Activated T-cell treated with anti-CD3 and anti-CD28 coated beads for 24 hours (primary cell): ENCODE measurements at regions not wholly inside any gene's neighbourhood (a gene's known extent, or its start where the extent isn't known, plus 50 kb on each side); places are given as distances from the start of the nearest gene placed in this dataset.

Experiments
- DNase-seq: peaks from one replicate; pipeline ENCODE4 v3.0.0-alpha.2; 2020; ENCODE audit warnings: low read depth

- no peak for DNase-seq
Observed at GRCh38 chr18:37935086-37935485, 369.5 kb upstream of the CELF4 start.

DNA sequence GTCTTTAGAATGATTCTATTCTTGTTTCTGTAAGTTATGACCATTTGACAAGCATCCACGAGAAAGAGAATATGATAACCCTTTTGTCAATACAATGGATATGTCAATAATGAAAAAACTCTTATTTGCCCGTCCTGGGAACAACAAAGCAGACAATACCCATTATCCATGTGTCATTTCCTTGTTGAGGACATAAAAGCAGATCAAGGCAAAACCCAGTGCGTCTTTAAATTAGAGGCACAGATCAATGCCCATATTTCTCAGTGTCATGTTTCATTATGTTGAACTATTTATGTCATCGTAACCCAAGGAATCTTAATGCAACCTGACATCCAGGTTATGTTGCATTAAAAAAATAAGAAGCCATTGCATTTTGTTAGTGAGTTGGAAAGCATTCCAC lies 365.0 kb upstream of the CELF4 start:
- DNase-seq, result no peak

GRCh38 chr18:37922162-37922561 lies 356.6 kb upstream of the CELF4 start:
- DNase-seq, result no peak

DNA sequence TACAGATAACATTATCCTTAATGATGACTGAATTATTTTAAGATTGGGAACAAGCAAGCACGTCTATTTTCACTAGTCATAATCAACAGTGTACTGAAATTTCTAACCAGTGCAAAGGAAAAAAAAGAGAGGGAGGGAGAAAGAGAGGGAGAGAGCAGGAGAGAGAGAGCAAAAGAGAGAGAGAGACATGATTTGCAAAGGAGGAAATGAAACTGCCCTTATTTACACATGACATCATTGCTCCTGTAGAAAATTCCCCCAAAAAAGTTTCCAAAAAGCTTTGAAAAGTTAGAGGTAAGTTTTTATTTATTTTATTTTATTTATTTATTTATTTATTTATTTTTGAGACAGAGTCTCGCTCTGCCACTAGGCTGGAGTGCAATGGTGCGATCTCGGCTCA lies 355.3 kb upstream of the CELF4 start:
- no peak for DNase-seq

DNA sequence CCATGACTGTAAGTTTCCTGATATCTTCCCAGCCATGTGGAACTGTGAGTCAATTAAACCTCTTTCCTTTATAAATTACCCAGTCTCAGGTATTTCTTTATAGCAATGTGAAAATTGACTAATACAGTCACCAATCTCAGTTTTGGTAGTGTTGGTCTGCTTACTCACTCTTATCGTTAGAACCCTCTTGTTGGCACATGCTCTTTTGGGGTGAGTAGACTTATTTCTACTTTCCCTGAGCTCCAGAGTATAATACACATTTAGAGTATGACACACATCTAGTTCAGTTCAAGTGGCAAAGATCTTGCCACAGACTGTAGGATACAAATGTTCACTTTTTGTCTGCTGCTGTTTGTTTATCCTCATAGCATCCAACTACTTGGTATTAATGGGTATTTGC lies 347.5 kb upstream of the CELF4 start:
- DNase-seq, result no peak

- DNase-seq, result no peak
Observed at GRCh38 chr18:37902344-37902743, 336.7 kb upstream of the CELF4 start.

GRCh38 chr18:37900326-37900725 lies 334.7 kb upstream of the CELF4 start:
- no peak for DNase-seq

GRCh38 chr18:37889963-37890362 lies 324.4 kb upstream of the CELF4 start:
- no peak for DNase-seq

GRCh38 chr18:37874721-37875120 lies 309.1 kb upstream of the CELF4 start:
- no peak for DNase-seq

DNA sequence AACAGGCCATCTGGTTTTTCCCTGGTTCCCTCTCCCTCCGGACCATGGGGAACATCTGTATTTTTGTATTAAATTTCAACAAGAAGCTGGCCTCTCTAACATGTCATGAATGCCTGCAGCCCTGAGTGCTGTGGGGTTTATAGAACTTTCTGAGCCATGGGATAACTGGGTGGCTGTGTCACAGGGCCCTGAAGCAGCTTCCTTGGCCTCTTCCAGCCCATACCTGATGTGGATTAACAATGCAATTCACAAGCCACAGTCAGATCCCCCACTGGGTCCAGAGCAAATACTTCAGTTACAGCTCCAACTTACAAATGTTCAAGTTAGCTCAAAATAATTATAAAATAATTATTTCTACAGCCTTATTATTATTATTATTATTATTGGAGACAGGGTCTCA lies 307.8 kb upstream of the CELF4 start:
- no peak for DNase-seq

- no peak for DNase-seq
Observed at GRCh38 chr18:37872562-37872961, 307.0 kb upstream of the CELF4 start.

DNA sequence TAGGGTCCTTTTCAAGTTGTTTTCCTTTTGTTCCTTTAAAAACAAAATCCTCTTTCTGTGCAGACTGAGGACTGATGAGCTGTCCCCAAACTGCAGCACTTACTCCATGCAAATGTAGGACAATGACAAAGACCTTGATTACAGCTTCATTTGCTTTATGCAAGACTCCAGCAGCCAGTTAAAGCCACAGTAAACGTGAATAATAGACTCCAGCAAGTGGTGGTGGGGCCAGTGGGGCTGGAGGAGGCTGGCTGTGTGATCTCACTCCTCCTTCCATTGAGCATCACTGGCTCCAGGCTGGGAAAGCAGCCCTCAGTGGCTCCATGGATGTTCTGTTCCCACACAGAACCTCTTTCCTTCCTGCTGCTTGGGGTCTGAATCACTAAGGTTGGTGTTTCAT lies 306.0 kb upstream of the CELF4 start:
- DNase-seq, result no peak

DNA sequence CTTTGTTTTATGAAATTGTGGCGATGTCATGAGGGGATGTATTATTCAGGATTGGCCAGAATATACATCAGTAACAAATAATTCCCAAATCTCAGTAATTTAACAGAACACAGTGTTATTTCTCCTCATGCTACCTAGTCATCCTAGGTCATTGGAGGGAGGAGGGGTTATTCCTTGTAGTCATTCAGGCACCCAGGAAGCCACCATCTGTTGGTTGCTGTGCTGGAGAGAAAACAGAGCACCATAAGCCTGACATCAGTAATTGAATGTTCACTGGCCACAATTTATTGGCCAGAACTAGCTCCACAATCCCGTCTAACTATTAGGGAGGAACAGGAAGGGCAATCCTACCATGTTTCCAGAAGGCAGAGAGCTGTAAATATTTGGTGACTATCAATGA lies 303.5 kb upstream of the CELF4 start:
- DNase-seq, result no peak

DNA sequence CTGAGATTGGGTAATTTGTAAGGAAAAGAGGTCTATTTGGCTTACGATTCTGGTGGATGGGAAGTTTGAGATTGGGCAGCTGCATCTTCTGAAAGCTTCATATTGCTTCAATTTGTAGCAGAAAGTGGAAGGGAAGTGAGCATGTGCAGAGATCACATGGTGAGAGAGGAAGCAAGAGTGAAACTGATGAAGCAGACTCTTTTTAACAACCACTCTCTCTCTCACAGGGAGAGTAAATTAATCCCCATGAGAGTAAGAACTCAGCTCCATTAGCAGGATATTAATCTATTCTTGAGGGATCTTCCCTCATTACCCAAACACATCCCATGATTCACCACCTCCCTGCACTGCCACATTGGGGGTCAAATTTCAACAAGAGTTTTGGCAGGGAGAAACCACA lies 298.5 kb upstream of the CELF4 start:
- no peak for DNase-seq

DNA sequence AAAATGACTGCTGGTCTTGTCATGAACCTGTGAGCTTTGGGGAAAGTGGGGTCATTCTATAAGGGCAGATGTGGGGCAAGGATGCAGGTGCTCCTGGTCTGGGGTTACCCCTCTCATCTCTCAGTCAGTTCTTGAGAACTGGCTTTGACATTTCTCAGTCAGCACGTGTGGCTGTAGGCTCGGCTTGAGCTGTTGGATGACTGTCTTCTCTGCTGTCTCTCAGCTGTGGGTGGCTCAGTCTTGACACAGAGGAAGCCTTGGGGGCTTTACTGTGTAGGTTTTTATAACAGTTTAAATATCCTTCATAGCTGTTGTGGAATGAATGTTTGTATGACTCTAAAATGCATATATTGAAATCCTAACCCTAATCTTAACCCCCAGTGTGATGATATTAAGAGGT lies 296.4 kb upstream of the CELF4 start:
- DNase-seq, result no peak

DNA sequence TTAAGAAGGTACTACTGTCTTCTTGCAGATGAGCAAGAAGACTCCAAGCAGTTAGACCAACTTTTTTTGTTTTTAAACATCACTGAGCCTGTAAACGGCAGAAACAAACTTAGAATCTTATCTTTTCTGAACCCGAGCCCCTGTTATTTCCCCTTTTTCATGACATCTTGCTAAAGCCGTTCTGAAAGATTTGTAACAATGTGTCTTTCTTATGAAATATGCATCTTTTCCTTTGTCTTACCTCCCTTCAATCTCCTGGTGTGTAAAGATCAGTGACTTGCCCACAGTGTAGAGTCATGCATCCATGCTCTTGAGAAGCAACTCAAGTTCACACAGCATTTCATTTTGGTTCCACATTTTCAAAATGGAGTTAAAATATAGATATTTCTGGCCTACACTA lies 288.8 kb upstream of the CELF4 start:
- no peak for DNase-seq

GRCh38 chr18:37853706-37854105 lies 288.1 kb upstream of the CELF4 start:
- no peak for DNase-seq

DNA sequence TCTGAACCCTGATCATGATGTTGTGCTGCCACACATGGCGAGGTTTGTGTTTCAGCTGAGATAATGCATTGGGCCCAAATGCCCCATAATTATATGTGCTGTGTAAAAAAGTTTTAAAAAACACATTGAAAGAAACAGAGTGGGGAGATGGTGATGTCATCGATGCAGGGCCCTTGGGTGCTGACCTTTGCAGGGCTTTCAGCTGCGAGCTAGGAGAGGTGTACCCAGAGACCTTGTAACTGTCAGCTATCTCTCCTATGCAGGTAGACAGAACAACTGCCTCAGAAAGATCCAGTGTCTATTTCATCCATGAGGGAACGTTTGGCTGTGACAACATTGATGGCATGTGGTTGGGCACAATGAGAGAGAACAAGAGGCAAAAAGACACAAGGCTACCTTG lies 286.9 kb upstream of the CELF4 start:
- no peak for DNase-seq

DNA sequence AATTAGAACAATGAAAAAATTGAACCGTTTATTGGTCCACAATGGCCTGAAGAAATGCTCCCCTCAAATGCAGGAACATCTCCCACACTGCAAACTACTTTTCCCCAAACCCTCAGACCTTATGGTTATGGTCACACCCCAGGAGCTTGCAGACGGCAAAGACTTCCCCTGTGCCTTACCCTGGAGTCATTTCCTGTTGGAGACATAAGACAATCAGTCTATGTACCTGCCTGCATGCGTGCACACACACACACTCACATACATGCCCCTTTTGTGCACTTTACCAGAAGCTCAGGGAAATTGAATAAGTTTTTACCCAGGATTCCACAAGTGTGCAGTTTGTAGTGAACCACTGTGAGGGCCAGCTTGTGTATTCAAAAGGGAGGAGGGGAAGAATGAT lies 281.9 kb upstream of the CELF4 start:
- no peak for DNase-seq

DNA sequence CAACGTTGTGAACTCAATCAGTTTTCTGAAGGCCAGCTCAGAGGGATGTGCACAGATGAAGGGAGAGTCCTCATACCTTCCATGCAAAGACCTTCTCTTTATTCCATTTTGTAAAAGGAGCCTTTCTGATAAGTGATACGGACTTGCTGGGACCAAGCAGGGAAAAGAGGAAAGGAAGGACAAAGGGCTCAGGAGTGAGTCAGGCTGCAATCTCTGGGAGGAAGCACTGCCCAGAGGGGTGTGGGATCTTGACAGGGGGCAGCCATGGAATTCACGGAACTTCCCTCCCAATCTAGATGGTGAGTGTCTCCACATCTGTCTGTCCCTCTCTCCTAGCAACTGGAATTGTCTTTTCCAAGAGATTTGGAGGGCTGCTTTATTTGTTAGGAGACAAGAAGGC lies 281.4 kb upstream of the CELF4 start:
- no peak for DNase-seq

DNA sequence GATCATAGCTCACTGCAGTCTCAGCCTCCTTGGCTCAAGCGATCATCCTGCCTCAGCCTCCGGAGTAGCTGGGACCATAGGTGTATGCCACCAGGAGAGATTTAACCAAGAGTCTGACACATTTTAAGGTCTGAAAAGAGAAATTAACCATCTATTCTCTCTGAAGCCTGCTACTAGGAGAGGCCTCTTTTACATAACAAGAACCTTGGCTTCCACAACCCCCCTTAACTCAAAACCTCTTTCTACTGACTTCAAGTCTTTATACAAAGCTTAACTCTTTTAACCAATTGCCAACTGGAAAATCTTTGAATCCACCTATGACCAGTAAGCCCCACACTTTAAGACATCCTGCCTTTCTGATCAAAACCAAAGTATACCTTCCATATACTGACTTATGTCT lies 279.9 kb upstream of the CELF4 start:
- no peak for DNase-seq

DNA sequence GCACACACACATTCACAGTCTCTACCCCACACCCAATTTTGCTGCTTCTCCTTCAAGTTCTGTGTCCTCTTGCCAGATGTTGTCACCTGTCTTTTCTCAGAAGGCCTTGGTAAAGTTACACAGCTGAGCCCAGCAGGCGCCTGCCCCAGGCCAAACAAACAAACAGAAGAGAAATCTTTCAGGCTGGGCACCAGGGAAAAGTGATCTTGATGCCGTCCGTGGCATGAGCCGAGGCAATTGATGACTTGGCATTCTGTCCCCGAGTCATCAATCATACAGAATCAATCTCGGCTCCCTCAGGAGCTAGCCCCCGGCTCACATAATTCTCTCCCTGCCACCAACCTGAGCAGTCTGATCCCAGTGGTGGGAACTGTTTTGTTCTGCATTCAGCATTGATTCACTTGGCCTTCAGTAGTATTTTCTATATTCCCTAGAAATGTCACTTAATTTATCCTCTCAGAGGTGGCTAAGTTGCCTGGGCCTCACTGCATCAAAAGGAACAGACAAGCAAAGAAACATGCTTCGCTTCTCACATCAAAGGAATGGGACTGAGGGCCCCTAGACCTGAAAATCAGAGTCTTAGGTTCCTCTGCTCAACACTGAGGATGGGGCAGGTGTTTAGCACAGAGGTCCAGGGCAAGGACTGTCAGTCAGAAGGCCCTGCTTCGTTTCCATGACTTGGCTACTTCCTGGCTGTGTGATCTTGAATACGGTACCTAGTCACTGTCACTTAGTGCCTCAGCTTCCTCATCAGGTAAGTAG lies 278.8 kb upstream of the CELF4 start:
- no peak for DNase-seq

DNA sequence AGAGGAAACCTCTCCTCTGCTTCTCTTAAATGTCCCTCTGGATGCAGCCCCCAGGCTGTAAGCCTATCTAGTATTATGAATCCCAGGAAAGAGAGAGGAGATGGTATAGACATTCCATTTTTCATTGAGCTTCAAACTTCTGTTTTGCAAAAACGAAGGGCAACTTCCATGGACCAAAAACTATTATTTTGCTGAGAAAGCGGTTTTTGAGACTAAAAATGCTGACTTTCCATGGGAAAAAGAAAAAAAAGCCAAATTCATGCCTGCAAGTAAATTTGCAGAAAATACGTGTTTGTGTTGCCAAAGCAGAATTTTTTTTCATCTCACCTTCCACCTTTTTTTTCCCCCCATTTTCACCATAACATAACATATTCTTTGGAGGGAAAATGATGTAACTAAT lies 272.5 kb upstream of the CELF4 start:
- DNase-seq, result no peak

- DNase-seq, result no peak
Observed at GRCh38 chr18:37836071-37836970, 270.7 kb upstream of the CELF4 start.
